Uterus (tissue), 3 donors: ENCODE measurements at regions not wholly inside any gene's neighbourhood (a gene's known extent, or its start where the extent isn't known, plus 50 kb on each side); places are given as distances from the start of the nearest gene placed in this dataset.

Experiments used
- DNase-seq, 2 donors: peaks; one replicate each; pipeline ENCODE4 v3.0.0-alpha.2; 2019 to 2020
- H3K27ac ChIP-seq, 2 donors: fragments of 200-600 bp; sonication (generic); 1 replicate in 1 of 2; 2 replicates in 1 of 2; pipeline ENCODE4 v1.5.1; 2016 to 2018
- H3K27me3 ChIP-seq, 2 donors: fragments of 200-600 bp; sonication (generic); one replicate each; pipeline ENCODE4 v1.5.1; 2018 to 2019; ENCODE audit warnings: control low read depth in 1 of 2
- H3K36me3 ChIP-seq, 2 donors: fragments of 200-600 bp; sonication (generic); one replicate each; pipeline ENCODE4 v1.5.1; 2019; ENCODE audit warnings: control low read depth in 1 of 2
- H3K4me1 ChIP-seq, 2 donors: fragments of 200-600 bp; sonication (generic); one replicate each; pipeline ENCODE4 v1.5.1; 2018 to 2019; ENCODE audit warnings: control low read depth in 1 of 2
- H3K4me3 ChIP-seq, 2 donors: fragments of 200-600 bp; sonication (generic); 1 replicate in 1 of 2; 2 replicates in 1 of 2; pipeline ENCODE4 v1.5.1; 2018 to 2019; ENCODE audit warnings: mild to moderate bottlenecking in 1 of 2
- H3K9me3 ChIP-seq, 2 donors: fragments of 200-600 bp; sonication (generic); one replicate each; pipeline ENCODE4 v1.5.1; 2019; ENCODE audit warnings: control low read depth in 1 of 2
- CTCF ChIP-seq, 4 experiments: fragments of 200-600 bp in 2 of 4; fragments of 450-650 bp in 2 of 4; sonication (generic) in 2 of 4; IDR thresholded peaks; one replicate each; pipeline ENCODE4 v1.5.1; 2016 to 2019; ENCODE audit warnings: antibody characterized with exemption in 4 of 4, mild to moderate bottlenecking in 2 of 4, moderate library complexity in 1 of 4
- POLR2A ChIP-seq, 2 donors: fragments of 450-650 bp; IDR thresholded peaks; one replicate each; pipeline ENCODE4 v1.6.1; 2016; ENCODE audit warnings: antibody characterized with exemption in 2 of 2, mild to moderate bottlenecking in 1 of 2, moderate library complexity in 1 of 2
- intact Hi-C: fragments of 100-400 bp; cut with DNase I; formaldehyde crosslinking; loops from one replicate; pipeline ENCODE4 v1.15.1; 2023; ENCODE audit warnings: low total_unique reads
- donor health status: DM: yes; HTN: yes; CAD: no.

- TF ChIP-seq CTCF (IDR thresholded peaks at IDR 0.05) (no peak), POLR2A (IDR thresholded peaks at IDR 0.05) (no peak)
- Histone ChIP-seq H3K36me3 (no peaks in the 10 kb centered on the region), H3K4me1 (no peaks in the 10 kb centered on the region), H3K9me3 (no peaks in the 10 kb centered on the region), H3K27me3 (no peaks in the 10 kb centered on the region), H3K4me3 (no peak overlapping the region), H3K27ac (no peak overlapping the region)
- intact Hi-C loops: no loop called here
- no peak for DNase-seq
Observed at GRCh38 chr5:174386306-174386705, 338.1 kb upstream of the MSX2 start.

GRCh38 chr5:174386846-174387245 is 337.5 kb upstream of the MSX2 start:
- intact Hi-C loops: no loop called here

GRCh38 chr5:174387448-174387847 is 336.9 kb upstream of the MSX2 start:
- H3K9me3 ChIP-seq: no peaks in the 10 kb centered on the region
- H3K4me1 ChIP-seq: no peaks in the 10 kb centered on the region
- TF ChIP-seq POLR2A (IDR thresholded peaks at IDR 0.05) (no peak), CTCF (IDR thresholded peaks at IDR 0.05) (no peak)
- intact Hi-C loops: no loop called here
- no peak overlapping the region for H3K4me3 ChIP-seq
- no peak overlapping the region for H3K27ac ChIP-seq
- no peak for DNase-seq
- no peaks in the 10 kb centered on the region for H3K36me3 ChIP-seq
- no peaks in the 10 kb centered on the region for H3K27me3 ChIP-seq

More at GRCh38 chr5:174386846-174387245, 337.5 kb upstream of the MSX2 start:
- H3K27ac ChIP-seq: no peak overlapping the region
- no peak overlapping the region for H3K4me3 ChIP-seq
- TF ChIP-seq CTCF (IDR thresholded peaks at IDR 0.05) (no peak), POLR2A (IDR thresholded peaks at IDR 0.05) (no peak)
- H3K9me3 ChIP-seq: no peaks in the 10 kb centered on the region
- DNase-seq: no peak
- no peaks in the 10 kb centered on the region for H3K27me3 ChIP-seq
- no peaks in the 10 kb centered on the region for H3K4me1 ChIP-seq
- H3K36me3 ChIP-seq: no peaks in the 10 kb centered on the region

- no peak for DNase-seq
- intact Hi-C loops: no loop called here
- Histone ChIP-seq H3K9me3 (no peaks in the 10 kb centered on the region), H3K27me3 (no peaks in the 10 kb centered on the region), H3K4me1 (no peaks in the 10 kb centered on the region), H3K36me3 (no peaks in the 10 kb centered on the region), H3K4me3 (no peak overlapping the region), H3K27ac (no peak overlapping the region)
- TF ChIP-seq POLR2A (IDR thresholded peaks at IDR 0.05) (no peak), CTCF (IDR thresholded peaks at IDR 0.05) (no peak)
Observed at GRCh38 chr5:174392892-174393291, 331.5 kb upstream of the MSX2 start.

GRCh38 chr5:174396541-174396940 is 327.8 kb upstream of the MSX2 start:
- Histone ChIP-seq H3K4me3 (no peak overlapping the region), H3K4me1 (no peaks in the 10 kb centered on the region), H3K9me3 (no peaks in the 10 kb centered on the region), H3K27me3 (no peaks in the 10 kb centered on the region), H3K36me3 (no peaks in the 10 kb centered on the region), H3K27ac (no peak overlapping the region)
- no peak for TF ChIP-seq POLR2A (IDR thresholded peaks at IDR 0.05)
- TF ChIP-seq CTCF (IDR thresholded peaks at IDR 0.05): no peak
- intact Hi-C loops: no loop called here
- DNase-seq: no peak
